HG02973 (cell line): ENCODE measurements at regions not wholly inside any gene's neighbourhood (a gene's known extent, or its start where the extent isn't known, plus 50 kb on each side); places are given as distances from the start of the nearest gene placed in this dataset.

ENCODE experiments used
- ATAC-seq: cut with Tn5 transposase; IDR thresholded peaks from one replicate; pipeline ENCODE4 v1.9.1; 2021; ENCODE audit warnings: moderate library complexity; ENCODE audit not compliant: unreplicated experiment

DNA sequence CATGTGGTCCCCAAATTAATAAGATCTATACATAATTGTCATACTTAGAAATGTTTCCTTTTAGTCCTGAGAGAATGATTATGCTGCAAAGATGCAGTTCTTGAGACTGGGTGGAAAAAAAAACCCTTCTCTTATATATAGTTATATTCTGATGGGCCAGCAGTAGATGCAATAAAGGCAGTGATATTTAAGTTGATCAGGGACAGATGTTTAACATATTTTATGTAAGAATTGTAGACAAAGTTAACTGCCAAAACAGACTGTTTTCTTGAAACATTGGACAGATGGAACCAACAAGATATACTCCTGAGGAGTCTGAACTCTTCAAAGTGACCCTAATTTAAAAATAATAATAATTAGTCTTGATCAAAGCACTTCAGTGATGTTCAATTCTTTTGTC is 172.0 kb upstream of the LRIG1 start:
- no peak for ATAC-seq

DNA sequence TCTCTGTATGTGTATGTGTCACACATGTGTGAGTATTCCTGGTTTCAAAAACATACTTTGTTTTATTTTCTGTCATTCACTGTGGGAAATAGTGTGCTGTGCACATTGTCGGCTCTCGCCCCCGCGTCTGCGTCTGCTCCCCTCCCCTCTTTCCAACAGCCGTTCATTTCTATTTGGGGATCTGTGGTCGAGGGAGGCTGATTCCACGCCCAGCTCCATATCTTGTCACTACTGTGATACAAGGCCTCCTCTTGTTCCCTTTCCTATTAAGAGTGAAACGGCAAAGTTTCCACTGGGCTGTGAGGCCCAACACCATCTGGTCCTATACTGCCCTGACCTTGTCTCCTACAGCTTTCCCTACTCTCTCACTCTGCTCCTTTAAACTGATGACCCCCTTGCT is 172.5 kb upstream of the LRIG1 start:
- no peak for ATAC-seq

DNA sequence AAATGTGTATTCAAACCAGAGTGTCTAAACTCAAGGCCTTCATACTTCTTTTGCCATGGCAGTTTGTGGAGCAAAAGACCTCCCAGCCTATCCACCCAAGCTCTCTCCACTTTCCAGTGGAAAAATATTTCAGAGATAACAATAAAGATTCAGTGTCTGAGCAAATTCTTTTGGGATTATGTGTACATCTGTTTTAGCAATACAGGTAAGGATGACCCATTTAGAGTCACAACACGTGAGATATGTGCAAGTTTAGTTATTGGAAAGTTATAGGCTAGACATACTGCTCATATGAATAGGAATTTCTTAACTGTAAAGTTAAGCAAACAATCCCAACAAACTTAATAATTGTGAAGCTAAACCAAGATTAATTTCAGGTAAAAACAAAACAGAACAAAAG is 174.5 kb upstream of the LRIG1 start:
- no peak for ATAC-seq

DNA sequence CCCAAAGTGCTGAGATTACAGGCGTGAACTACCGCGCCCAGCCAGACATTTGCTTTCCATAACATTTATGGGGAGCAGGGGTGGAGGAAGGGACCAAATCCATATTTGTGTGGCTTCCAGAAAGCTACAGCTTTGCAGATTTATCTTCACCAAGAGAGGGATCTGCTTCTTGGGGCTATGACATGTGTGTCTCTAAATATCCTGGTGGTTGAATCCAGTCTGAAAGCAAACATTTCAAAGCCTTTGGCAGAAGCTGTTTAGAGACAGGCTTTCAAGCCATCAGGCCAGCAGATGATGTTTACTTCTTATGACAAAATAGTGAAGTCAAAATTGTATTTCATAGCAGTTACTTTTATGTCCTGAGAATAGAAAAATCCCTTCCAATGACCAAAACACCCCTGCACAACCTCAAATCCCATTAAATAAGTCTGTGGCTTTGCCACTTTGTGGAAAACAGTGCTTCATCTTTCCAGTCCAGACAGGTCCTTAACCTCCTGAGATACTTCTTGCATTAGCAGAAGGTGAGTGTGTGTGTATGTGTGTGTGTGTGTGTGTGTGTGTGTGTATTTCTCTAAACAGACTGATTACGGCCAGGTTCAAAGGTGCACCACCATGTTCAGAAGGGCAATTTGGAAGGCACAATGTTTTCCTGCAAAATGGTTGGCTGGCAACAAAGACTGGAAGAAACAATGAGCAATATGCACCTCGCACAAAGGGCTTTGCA is 191.4 kb upstream of the LRIG1 start:
- ATAC-seq = no peak

DNA sequence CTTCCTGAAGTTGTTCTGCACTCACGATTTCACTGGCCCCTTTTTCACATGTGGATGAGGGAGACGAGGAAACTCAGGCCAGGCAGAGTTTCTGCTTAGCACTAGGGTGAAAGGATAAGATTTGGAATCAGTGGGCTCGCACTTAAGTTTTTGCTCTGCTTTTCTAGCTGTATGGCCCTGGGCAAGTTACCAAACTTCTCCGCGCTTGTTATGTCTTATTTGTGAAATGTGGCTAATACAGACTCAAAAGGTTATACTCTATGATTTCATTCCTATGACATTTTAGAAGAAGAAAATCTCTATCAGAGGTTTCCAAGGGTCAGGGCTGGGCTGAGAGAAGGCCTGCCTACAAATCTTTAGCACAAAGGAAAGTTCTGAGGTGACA is 191.9 kb upstream of the LRIG1 start:
- ATAC-seq = no peak

DNA sequence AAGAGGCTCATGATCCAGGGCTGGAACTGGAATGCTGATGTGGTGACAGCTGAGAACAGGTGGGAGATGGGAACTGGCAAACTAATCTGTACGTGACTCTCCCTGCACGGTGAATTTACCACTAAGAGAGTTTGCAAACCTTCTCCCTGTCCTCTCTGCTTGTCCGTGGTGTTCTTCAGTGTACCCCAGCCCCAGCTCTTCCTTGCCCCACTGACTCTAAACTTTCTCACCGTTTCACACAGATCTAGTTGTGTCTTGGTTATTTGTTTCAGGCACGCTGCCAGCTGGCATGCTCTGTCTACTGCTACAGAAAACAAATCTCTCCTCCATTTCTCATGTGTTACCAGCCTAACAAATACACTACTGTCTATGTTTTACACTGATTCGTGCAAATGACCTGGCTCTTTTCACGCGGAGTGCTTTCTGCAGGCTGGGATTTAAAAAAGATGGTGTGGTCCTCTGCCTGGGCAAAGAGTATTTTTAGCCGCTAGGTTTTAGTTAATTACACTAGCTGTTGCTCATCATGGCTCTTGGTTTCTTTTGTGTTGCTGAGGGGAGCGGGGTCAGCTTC is 192.7 kb upstream of the LRIG1 start:
- no peak for ATAC-seq

DNA sequence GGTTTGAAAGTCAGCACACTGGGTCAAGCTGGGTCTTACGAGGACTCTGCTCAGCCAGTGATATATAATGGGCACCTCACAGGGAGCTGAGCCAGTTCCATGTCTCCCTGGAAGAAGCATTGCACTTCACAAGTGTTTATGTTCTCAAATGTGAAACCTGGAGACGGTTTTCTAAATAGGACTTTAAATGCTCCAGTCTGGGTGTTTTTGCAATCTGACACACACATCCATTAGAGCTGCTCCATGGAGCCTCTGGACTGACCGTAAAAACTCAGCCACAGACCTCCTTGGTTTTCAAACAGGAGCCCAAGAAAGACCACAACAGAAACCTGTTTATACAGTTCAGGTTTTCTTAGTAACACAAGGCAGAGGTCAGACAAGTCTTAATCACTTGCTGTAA is 201.3 kb upstream of the LRIG1 start:
- ATAC-seq = no peak

DNA sequence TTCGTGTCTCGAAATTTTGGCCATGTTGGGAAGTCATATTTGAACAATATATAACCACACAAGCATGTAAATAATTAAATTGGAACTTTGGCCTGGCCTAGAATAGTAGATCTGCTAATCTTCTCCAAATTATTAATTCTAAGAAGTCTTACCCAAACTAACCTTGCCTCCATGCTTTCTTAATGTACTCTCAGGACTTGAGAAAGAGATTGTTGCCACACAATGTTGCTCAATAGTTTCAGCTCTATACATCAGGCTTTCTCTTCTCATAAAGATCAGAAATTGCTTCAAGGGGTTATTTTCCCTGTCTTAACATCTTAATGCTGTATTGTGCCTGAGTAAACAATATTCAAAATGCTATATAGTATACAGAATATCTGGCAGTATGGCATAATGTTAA is 202.7 kb upstream of the LRIG1 start:
- no peak for ATAC-seq

DNA sequence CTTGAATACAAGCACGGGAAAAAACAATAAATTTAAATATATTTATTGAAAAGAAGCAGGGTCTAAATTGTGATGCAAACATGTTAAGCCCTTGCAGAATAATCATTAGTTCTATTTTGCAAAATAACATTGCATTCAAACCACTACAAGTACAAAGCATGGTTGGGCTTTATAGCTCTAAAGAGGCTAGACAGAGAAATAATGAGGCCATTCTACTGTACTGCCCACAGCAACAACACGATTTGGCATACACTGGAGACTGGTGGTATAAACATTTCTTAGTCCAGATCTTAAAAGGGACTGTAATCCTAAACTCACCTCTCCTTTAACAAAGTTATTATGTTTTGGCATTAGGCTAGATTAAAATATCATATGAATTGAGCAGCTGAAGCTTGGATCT is 204.3 kb upstream of the LRIG1 start:
- no peak for ATAC-seq

DNA sequence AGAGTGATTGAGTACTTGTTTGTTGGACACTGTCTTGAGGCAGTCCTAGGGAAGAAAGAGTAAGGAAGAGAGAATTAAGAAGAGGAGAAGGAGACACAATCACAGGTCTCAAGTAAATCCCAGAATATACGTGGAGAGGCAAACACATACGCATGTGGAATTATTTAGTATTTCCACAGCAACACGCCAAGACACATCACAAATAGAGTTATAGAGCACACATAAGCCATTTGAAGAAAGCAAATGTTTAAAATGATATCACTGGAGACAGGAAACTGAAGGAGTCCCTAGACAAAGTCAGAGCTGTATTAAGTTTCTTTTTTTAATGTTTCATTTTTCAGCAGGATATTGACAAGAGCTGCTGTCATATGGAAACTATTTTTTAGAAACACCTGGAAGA is 206.1 kb upstream of the LRIG1 start:
- ATAC-seq = no peak

DNA sequence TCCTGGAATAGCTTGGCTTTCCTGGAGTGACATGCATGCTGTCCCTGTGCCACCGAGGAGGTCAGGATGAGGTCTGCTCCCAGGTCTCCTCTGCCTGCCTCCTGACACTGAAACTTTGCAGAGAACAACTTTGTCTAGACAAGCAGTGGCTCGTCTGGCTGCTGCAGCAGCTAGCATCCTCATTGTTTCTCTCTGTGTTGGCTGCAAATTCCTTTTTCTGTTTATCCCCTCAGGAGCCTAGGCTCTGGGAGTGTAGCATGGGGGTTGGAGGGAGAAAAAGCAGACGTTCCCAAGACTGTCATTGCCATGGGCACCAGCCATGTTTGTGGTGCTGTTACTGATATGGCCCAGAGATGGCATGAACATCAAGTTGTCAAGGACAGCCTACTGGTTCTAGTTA is 208.7 kb upstream of the LRIG1 start:
- ATAC-seq = no peak

DNA sequence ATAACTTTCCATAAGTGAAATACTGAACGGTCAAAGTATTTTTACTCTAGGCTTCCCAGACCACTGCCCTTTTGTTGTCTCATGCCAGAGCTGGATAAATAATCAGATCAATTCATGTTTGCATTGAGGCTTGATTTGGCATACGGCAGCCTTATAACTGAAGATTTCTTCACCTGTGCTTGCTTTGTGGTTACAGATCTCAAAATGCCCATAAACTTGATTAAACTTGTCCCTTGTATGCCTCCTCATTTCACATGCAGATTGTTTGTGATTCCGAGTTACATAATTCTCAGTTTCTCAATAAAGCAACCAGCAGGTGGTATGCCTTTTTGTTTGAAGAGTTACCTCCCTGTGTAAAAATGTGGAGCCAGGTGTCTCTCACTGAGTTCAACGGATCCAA is 211.4 kb upstream of the LRIG1 start:
- no peak for ATAC-seq

DNA sequence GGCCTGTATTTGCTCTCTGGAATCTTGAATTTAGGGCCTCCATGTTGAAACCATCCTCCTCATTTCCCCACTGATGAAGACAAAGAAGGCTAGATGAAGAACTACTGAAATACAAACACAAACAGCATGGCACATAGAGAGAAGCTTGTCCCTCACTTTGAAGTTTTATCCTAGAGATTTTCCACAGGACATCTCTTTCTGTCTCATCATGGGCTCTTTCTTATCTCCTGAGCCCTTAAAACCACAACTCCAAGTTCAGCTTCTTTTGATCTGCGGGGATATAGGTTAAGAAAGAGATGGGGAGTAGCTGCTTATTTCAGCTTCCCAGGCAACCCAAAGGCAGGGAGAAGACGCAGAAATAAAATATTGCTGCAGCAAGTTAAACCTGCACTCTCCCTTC is 213.1 kb upstream of the LRIG1 start:
- ATAC-seq = no peak

DNA sequence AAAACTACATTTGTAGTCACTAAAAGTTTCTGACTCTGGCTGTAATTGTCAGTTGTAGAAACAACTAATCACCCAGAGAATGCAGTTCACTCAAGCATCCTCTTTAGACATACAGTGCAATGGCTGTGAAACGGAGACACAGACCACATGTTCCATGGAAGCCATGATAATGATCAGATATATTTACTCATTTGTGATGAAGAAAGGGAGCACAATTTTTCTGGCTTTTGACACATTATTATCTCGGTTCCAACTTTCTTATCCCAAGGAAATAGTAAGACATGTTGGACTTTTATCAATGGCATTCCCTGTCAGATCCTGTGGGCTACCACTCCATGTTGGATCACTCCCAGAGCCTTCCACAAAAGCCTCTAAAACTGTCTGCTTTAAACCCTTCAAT is 215.0 kb upstream of the LRIG1 start:
- ATAC-seq = no peak

DNA sequence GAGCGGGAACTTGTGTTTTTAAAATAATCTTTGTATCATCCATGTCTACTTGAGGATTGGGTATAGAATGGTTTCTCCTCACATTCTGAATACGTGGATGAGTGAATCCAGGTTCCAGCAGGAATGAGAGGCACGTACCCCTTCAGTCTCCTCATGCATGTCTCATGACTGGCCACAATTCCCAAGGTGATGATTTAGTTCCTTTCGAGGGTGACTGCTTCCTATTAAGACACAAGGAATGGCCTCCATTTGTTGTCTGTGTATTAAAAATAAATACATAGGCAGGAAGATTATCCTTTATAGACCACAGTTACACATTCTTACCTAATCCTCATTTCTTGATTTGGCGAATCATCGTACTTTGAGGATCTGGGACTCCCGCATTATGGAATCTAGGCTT is 217.0 kb upstream of the LRIG1 start:
- ATAC-seq = no peak

DNA sequence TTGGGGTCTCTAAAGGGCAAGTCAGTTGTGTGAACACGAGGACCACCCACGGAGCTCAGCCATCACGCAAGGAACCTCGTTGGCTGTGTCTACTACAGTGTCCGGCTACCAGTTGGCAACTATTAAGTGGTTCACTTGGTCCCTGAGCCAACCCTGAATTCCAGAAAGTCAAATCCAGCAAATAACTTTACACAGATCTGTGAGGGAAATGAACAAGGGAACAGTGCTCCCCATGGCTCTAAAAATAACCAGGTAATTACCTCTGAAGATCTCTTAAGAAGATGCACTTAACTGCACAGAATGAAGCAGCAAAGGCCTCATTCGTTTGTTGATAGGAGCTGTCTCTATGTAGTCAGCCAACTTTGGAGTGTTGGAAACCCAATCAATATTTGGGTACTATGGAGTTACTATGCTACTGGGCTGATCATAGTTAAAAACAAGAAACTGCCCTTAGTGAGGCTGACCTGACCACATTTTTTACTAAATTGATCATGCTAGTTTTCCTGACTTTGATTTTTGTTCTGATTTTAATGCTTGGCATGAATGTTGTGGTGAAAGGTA is 219.1 kb upstream of the LRIG1 start:
- ATAC-seq = no peak

DNA sequence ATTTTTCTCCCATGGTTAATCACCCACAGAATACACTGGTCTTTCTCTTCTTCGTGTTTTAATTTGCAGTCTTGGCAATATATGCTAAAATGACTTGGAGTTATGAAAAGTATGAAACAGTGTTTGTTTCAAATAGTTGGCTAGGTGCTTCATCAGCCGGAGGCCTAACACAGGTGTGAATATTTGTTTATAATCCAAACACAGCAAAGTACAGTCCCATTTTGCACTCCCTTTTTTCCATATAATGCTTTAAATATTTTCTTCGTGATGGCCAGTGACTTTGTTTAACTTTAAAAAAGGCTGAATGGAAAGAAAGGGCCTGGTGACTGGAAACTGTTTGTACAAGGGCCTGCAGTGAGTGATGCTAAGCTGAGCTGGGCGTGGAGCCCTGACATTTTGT is 219.7 kb upstream of the LRIG1 start:
- no peak for ATAC-seq

DNA sequence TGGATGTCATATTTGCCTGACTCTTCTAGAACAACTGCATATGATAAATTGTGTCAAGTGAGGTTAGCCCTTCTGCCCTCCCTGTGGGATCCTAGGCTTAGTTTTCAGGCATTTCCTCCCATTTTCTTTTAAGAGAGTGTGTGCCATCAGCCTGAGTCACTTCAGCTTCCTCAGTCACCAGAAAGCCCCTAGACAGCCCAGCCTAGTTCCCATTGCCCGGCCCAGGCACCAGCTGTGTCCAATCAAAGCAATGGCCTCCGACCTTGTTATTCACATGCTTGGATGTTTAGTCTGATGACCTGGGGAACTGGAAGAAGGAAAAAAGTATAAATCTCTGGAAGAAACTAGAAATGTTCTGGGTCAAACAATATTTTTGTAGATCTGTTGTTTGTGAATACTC is 221.9 kb upstream of the LRIG1 start:
- ATAC-seq = no peak

DNA sequence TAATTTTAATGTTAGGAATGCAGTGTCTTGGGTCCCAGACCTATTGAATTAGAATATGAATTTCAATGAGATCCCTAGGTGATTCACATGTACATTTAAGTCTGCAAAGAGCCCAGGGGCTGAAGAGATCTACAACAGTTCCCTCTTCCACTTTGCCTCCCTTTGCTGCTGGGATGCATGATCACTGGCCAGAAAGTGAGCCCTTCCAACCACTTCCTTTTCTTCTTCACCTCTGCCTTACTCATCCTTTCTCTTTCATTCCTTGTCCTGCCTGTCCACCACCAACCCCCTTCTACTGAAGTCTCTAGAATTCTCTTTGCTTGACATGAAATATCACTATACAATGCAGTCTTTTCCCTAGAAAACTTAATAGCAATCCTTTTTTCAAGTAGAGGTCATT is 222.4 kb upstream of the LRIG1 start:
- no peak for ATAC-seq

DNA sequence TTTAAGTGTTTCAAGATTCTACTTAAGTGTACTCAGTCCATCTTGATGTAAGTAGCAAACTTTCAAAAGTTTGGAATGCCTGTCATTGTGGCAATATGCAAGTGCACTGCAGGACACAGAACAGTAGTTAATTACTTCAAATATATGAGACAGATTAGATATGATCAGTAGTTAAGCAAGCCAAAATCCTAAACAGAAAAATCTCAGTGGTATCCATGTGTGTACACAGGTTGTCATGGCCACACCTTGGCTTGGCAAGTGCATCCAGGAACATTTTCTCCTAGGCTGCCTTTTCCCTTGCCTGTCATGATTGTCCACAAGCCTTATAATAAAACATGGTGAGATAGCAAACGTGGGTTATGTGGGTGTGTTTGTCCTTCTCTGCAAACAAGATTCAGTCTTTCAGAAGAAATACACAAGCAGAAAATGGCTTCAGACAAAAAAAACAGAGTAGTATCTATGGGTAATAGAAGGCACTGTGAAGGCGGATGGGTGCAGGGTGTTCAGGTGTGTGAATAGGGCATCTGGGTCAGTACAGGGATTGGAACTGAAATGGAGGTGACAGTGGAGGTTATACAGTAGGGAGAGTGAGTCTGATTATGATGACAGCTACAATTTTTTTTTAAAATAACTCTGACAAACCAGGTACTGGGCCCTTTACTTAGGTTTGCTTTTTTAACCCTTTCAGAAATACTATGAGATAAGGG is 229.0 kb upstream of the LRIG1 start:
- ATAC-seq = no peak

DNA sequence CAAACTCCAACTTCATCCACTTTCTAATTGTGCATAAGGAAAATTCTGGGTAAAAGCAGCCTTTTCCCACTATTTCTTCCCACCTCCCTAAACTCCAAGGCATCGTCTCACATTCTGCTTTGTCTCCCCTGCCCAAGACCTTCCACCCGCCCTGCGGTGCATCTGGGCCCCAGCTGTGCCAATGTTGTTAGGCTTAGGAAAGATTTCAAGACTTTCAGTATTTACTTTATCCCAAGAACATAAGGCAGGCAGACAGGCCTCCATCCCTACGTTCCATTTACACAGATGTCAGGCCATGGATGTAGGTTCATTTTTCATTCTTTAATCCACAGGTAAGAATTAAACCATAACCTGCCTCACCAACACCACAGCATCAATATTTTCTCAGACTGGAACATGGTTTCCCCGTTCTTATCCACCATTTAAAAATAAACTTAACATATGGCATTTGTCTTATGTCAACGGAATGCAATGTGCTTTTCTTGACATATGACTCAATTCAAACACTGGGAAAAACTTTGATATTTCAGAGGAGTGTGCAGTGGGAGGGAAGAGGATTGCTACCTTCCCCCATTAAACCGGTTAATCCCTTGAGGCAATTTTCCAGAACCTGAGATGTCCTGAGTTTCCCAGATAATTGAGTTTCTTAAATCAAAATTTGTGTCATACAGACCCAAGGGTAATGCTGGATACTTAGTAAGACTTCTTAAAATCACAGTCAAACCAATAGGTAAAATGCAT is 238.0 kb upstream of the LRIG1 start:
- no peak for ATAC-seq

DNA sequence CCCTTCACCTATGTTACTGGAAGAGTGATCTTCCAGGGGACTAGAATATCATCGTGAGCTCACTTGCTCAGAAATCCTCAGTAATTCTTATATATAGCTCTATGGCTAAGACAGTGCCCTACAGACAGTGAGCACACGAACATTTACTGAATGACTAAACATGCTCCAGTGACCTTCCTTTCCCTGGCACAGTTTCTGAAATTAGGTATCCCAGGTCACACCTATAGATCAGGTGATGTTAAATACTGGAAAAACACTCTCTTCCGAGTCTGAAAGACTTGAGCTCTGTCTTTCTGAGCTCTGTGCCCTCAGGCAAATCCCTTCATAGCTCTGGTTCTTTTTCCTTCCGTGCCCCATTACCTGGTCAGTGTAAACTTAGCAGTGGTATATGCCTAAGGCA is 239.4 kb upstream of the LRIG1 start:
- no peak for ATAC-seq
